ENCODE measurements at regions not wholly inside any gene's neighbourhood (a gene's known extent, or its start where the extent isn't known, plus 50 kb on each side); places are given as distances from the start of the nearest gene placed in this dataset.

GRCh38 chr15:87263871-87264270, 992.7 kb downstream of the NTRK3 start:
- Histone ChIP-seq H4K20me1 (ENCODE audit: insufficient read depth) (no peaks in the 10 kb centered on the region), H3K4me3 (no peak overlapping the region), H3K9me2 (ENCODE audit: insufficient read depth) (no peaks in the 10 kb centered on the region), H3K4me2 (no peak overlapping the region), H3K27me3 (ENCODE audit: insufficient read depth, low read depth) (no peaks in the 10 kb centered on the region), H3K4me1 (replicated peaks; ENCODE audit: insufficient read depth) (no peaks in the 10 kb centered on the region), H3K79me2 (ENCODE audit: low read depth) (no peaks in the 10 kb centered on the region), H3K9me3 (ENCODE audit: insufficient read depth, low read depth) (no peaks in the 10 kb centered on the region), H3F3A (ENCODE audit: insufficient read depth, low read depth) (no peaks in the 10 kb centered on the region), H2AFZ (no peak overlapping the region), H3K36me3 (ENCODE audit: low read depth) (no peaks in the 10 kb centered on the region), H3K27ac (no peak overlapping the region)
- ChIA-PET CTCF (no interaction called here), POLR2A (ENCODE audit: unreplicated experiment) (no interaction called here)
- intact Hi-C loops (cut with micrococcal nuclease; ENCODE audit: unreplicated experiment): no loop called here
- BruUV-seq (replicated peaks): no TSS peak
- no peak for TF ChIP-seq CTCF (conservative IDR thresholded peaks at IDR 0.05)
- TF ChIP-seq EZH2 (IDR thresholded peaks at IDR 0.05; ENCODE audit: low read depth): no peak
- no peak for DNase-seq

- Histone ChIP-seq H3K4me1 (replicated peaks; ENCODE audit: insufficient read depth) (no peaks in the 10 kb centered on the region), H3K4me3 (no peak overlapping the region), H3K27ac (no peak overlapping the region), H3K27me3 (ENCODE audit: insufficient read depth, low read depth) (no peaks in the 10 kb centered on the region), H3K36me3 (ENCODE audit: low read depth) (no peaks in the 10 kb centered on the region), H3F3A (ENCODE audit: insufficient read depth, low read depth) (no peaks in the 10 kb centered on the region), H4K20me1 (ENCODE audit: insufficient read depth) (no peaks in the 10 kb centered on the region), H3K4me2 (no peak overlapping the region), H3K9me3 (ENCODE audit: insufficient read depth, low read depth) (no peaks in the 10 kb centered on the region), H3K9me2 (ENCODE audit: insufficient read depth) (no peaks in the 10 kb centered on the region), H3K79me2 (ENCODE audit: low read depth) (no peaks in the 10 kb centered on the region), H2AFZ (no peak overlapping the region)
- BruUV-seq (replicated peaks): no TSS peak
- intact Hi-C loops (cut with micrococcal nuclease; ENCODE audit: unreplicated experiment): no loop called here
- ChIA-PET CTCF (no interaction called here), POLR2A (ENCODE audit: unreplicated experiment) (no interaction called here)
- TF ChIP-seq EZH2 (IDR thresholded peaks at IDR 0.05; ENCODE audit: low read depth) (no peak), CTCF (conservative IDR thresholded peaks at IDR 0.05) (no peak)
- DNase-seq: no peak
These were observed 993.2 kb downstream of the NTRK3 start for GRCh38 chr15:87263296-87263695.

- no TSS peak for BruUV-seq (replicated peaks)
- POLR2A ChIA-PET (ENCODE audit: unreplicated experiment): no interaction called here
These were observed 1010.9 kb downstream of the NTRK3 start for GRCh38 chr15:87245592-87245991.

More at GRCh38 chr15:87245592-87245991, 1010.9 kb downstream of the NTRK3 start:
- Histone ChIP-seq H3K36me3 (ENCODE audit: low read depth) (no peaks in the 10 kb centered on the region), H3K4me1 (replicated peaks; ENCODE audit: insufficient read depth) (no peaks in the 10 kb centered on the region), H3K9me2 (ENCODE audit: insufficient read depth) (no peaks in the 10 kb centered on the region; the same call in 1 of the 2 replicates), H3K27me3 (ENCODE audit: insufficient read depth, low read depth) (no peaks in the 10 kb centered on the region), H3F3A (ENCODE audit: insufficient read depth, low read depth) (no peaks in the 10 kb centered on the region), H3K9me3 (ENCODE audit: insufficient read depth, low read depth) (no peaks in the 10 kb centered on the region; the same call in 1 of the 2 replicates), H4K20me1 (ENCODE audit: insufficient read depth) (no peaks in the 10 kb centered on the region), H3K79me2 (ENCODE audit: low read depth) (no peaks in the 10 kb centered on the region), H3K4me3 (no peak overlapping the region), H3K4me2 (no peak overlapping the region), H2AFZ (no peak overlapping the region), H3K27ac (no peak overlapping the region)
- intact Hi-C loops (cut with micrococcal nuclease; ENCODE audit: unreplicated experiment): no loop called here
- DNase-seq: no peak
- TF ChIP-seq EZH2 (IDR thresholded peaks at IDR 0.05; ENCODE audit: low read depth): no peak
- no peak for TF ChIP-seq CTCF (conservative IDR thresholded peaks at IDR 0.05)
- CTCF ChIA-PET: no interaction called here

Data from PC-9 (cell line).